ENCODE measurements at regions not wholly inside any gene's neighbourhood (a gene's known extent, or its start where the extent isn't known, plus 50 kb on each side); places are given as distances from the start of the nearest gene placed in this dataset.

GRCh38 chr2:5474716-5475115 is 217.5 kb upstream of the SOX11 start:
- CTCF ChIA-PET = no interaction called here
- no peaks in the 10 kb centered on the region for H3K4me1 Mint-ChIP-seq (ENCODE audit: low read depth)

GRCh38 chr2:5479265-5479928 is 212.8 kb upstream of the SOX11 start:
- Mint-ChIP-seq H3K36me3 (ENCODE audit: low read depth) (no peaks in the 10 kb centered on the region), H3K4me3 (no peak overlapping the region), H3K27ac (no peak overlapping the region), H3K27me3 (ENCODE audit: low read depth) (no peaks in the 10 kb centered on the region), H3K9me3 (ENCODE audit: insufficient read depth) (no peaks in the 10 kb centered on the region), H3K4me1 (ENCODE audit: low read depth) (no peaks in the 10 kb centered on the region)
- POLR2A ChIA-PET = no interaction called here
- CTCF ChIA-PET = no interaction called here
- ATAC-seq (no peak), DNase-seq (no peak)

More at GRCh38 chr2:5474716-5475115, 217.5 kb upstream of the SOX11 start:
- H3K9me3 Mint-ChIP-seq (ENCODE audit: insufficient read depth) = no peaks in the 10 kb centered on the region
- POLR2A ChIA-PET = no interaction called here
- H3K36me3 Mint-ChIP-seq (ENCODE audit: low read depth) = no peaks in the 10 kb centered on the region
- no peaks in the 10 kb centered on the region for H3K27me3 Mint-ChIP-seq (ENCODE audit: low read depth)
- H3K27ac Mint-ChIP-seq = no peak overlapping the region
- no peak overlapping the region for H3K4me3 Mint-ChIP-seq
- DNase-seq = no peak
- ATAC-seq = no peak

GRCh38 chr2:5482929-5483331 is 209.3 kb upstream of the SOX11 start:
- ChIA-PET POLR2A (no interaction called here), CTCF (no interaction called here)

GRCh38 chr2:5484868-5485267 is 207.3 kb upstream of the SOX11 start:
- H3K36me3 Mint-ChIP-seq (ENCODE audit: low read depth) = no peaks in the 10 kb centered on the region
- ATAC-seq = no peak
- H3K27me3 Mint-ChIP-seq (ENCODE audit: low read depth) = no peaks in the 10 kb centered on the region
- no peak overlapping the region for H3K27ac Mint-ChIP-seq
- POLR2A ChIA-PET = no interaction called here
- no peaks in the 10 kb centered on the region for H3K4me1 Mint-ChIP-seq (ENCODE audit: low read depth)
- H3K4me3 Mint-ChIP-seq = no peak overlapping the region
- H3K9me3 Mint-ChIP-seq (ENCODE audit: insufficient read depth) = no peaks in the 10 kb centered on the region
- CTCF ChIA-PET = no interaction called here
- no peak for DNase-seq

More at GRCh38 chr2:5482929-5483331, 209.3 kb upstream of the SOX11 start:
- Mint-ChIP-seq H3K36me3 (ENCODE audit: low read depth) (no peaks in the 10 kb centered on the region), H3K9me3 (ENCODE audit: insufficient read depth) (no peaks in the 10 kb centered on the region), H3K27ac (no peak overlapping the region), H3K4me3 (no peak overlapping the region), H3K27me3 (ENCODE audit: low read depth) (no peaks in the 10 kb centered on the region), H3K4me1 (ENCODE audit: low read depth) (no peaks in the 10 kb centered on the region)
- DNase-seq = no peak
- ATAC-seq = no peak

GRCh38 chr2:5491523-5491922 is 200.7 kb upstream of the SOX11 start:
- ATAC-seq (no peak), DNase-seq (no peak)
- ChIA-PET CTCF (no interaction called here), POLR2A (no interaction called here)
- H3K9me3 Mint-ChIP-seq (ENCODE audit: insufficient read depth) = no peaks in the 10 kb centered on the region
- H3K4me3 Mint-ChIP-seq = no peak overlapping the region
- no peaks in the 10 kb centered on the region for H3K36me3 Mint-ChIP-seq (ENCODE audit: low read depth)
- no peaks in the 10 kb centered on the region for H3K27me3 Mint-ChIP-seq (ENCODE audit: low read depth)
- no peaks in the 10 kb centered on the region for H3K4me1 Mint-ChIP-seq (ENCODE audit: low read depth)
- H3K27ac Mint-ChIP-seq = no peak overlapping the region

- H3K4me1 Mint-ChIP-seq (ENCODE audit: low read depth) = no peaks in the 10 kb centered on the region
- H3K4me3 Mint-ChIP-seq = no peak overlapping the region
- CTCF ChIA-PET = no interaction called here
- H3K27me3 Mint-ChIP-seq (ENCODE audit: low read depth) = no peaks in the 10 kb centered on the region
- POLR2A ChIA-PET = no interaction called here
- no peak for ATAC-seq
- no peak overlapping the region for H3K27ac Mint-ChIP-seq
- H3K36me3 Mint-ChIP-seq (ENCODE audit: low read depth) = no peaks in the 10 kb centered on the region
- DNase-seq = no peak
- H3K9me3 Mint-ChIP-seq (ENCODE audit: insufficient read depth) = no peaks in the 10 kb centered on the region
Observed at GRCh38 chr2:5493256-5493655, 198.9 kb upstream of the SOX11 start.

- H3K27ac Mint-ChIP-seq = no peak overlapping the region
- ChIA-PET CTCF (no interaction called here), POLR2A (no interaction called here)
- H3K27me3 Mint-ChIP-seq (ENCODE audit: low read depth) = no peaks in the 10 kb centered on the region
- H3K4me1 Mint-ChIP-seq (ENCODE audit: low read depth) = no peaks in the 10 kb centered on the region
- no peak overlapping the region for H3K4me3 Mint-ChIP-seq
- no peak for ATAC-seq
- H3K36me3 Mint-ChIP-seq (ENCODE audit: low read depth) = no peaks in the 10 kb centered on the region
- no peak for DNase-seq
- no peaks in the 10 kb centered on the region for H3K9me3 Mint-ChIP-seq (ENCODE audit: insufficient read depth)
Observed at GRCh38 chr2:5494212-5494611, 198.0 kb upstream of the SOX11 start.

- no peaks in the 10 kb centered on the region for H3K36me3 Mint-ChIP-seq (ENCODE audit: low read depth)
- no peaks in the 10 kb centered on the region for H3K9me3 Mint-ChIP-seq (ENCODE audit: insufficient read depth)
- ChIA-PET POLR2A (no interaction called here), CTCF (no interaction called here)
- no peak overlapping the region for H3K4me3 Mint-ChIP-seq
- H3K27ac Mint-ChIP-seq = no peak overlapping the region
- H3K27me3 Mint-ChIP-seq (ENCODE audit: low read depth) = no peaks in the 10 kb centered on the region
- H3K4me1 Mint-ChIP-seq (ENCODE audit: low read depth) = no peaks in the 10 kb centered on the region
- ATAC-seq (no peak), DNase-seq (no peak)
Observed at GRCh38 chr2:5495586-5495985, 196.6 kb upstream of the SOX11 start.

- no peak for DNase-seq
- Mint-ChIP-seq H3K27ac (no peak overlapping the region), H3K36me3 (ENCODE audit: low read depth) (no peaks in the 10 kb centered on the region), H3K27me3 (ENCODE audit: low read depth) (no peaks in the 10 kb centered on the region), H3K4me1 (ENCODE audit: low read depth) (no peaks in the 10 kb centered on the region), H3K4me3 (no peak overlapping the region), H3K9me3 (ENCODE audit: insufficient read depth) (peaks cover 4% of the 10 kb centered on the region)
- ChIA-PET POLR2A (no interaction called here), CTCF (no interaction called here)
- ATAC-seq = no peak
Observed at GRCh38 chr2:5497874-5498273, 194.3 kb upstream of the SOX11 start.

- no peaks in the 10 kb centered on the region for H3K27me3 Mint-ChIP-seq (ENCODE audit: low read depth)
- CTCF ChIA-PET = no interaction called here
- H3K4me1 Mint-ChIP-seq (ENCODE audit: low read depth) = no peaks in the 10 kb centered on the region
- H3K36me3 Mint-ChIP-seq (ENCODE audit: low read depth) = no peaks in the 10 kb centered on the region
- POLR2A ChIA-PET = no interaction called here
- DNase-seq (no peak), ATAC-seq (no peak)
- peaks cover 4% of the 10 kb centered on the region for H3K9me3 Mint-ChIP-seq (ENCODE audit: insufficient read depth)
- H3K4me3 Mint-ChIP-seq = no peak overlapping the region
- H3K27ac Mint-ChIP-seq = no peak overlapping the region
Observed at GRCh38 chr2:5501807-5502206, 190.4 kb upstream of the SOX11 start.

GRCh38 chr2:5502385-5502784 is 189.8 kb upstream of the SOX11 start:
- CTCF ChIA-PET = no interaction called here
- DNase-seq = no peak
- POLR2A ChIA-PET = no interaction called here
- no peak for ATAC-seq
- peaks cover 4% of the 10 kb centered on the region for H3K9me3 Mint-ChIP-seq (ENCODE audit: insufficient read depth)
- no peaks in the 10 kb centered on the region for H3K36me3 Mint-ChIP-seq (ENCODE audit: low read depth)
- H3K4me1 Mint-ChIP-seq (ENCODE audit: low read depth) = no peaks in the 10 kb centered on the region
- no peaks in the 10 kb centered on the region for H3K27me3 Mint-ChIP-seq (ENCODE audit: low read depth)
- H3K4me3 Mint-ChIP-seq = no peak overlapping the region
- no peak overlapping the region for H3K27ac Mint-ChIP-seq

GRCh38 chr2:5504756-5505155 is 187.4 kb upstream of the SOX11 start:
- no peak overlapping the region for H3K27ac Mint-ChIP-seq
- no peaks in the 10 kb centered on the region for H3K36me3 Mint-ChIP-seq (ENCODE audit: low read depth)
- no peak for ATAC-seq
- H3K27me3 Mint-ChIP-seq (ENCODE audit: low read depth) = no peaks in the 10 kb centered on the region
- POLR2A ChIA-PET = no interaction called here
- no peak for DNase-seq
- CTCF ChIA-PET = no interaction called here
- H3K9me3 Mint-ChIP-seq (ENCODE audit: insufficient read depth) = peaks cover 4% of the 10 kb centered on the region
- H3K4me3 Mint-ChIP-seq = no peak overlapping the region
- no peaks in the 10 kb centered on the region for H3K4me1 Mint-ChIP-seq (ENCODE audit: low read depth)

GRCh38 chr2:5507367-5507766 is 184.8 kb upstream of the SOX11 start:
- DNase-seq = no peak
- ChIA-PET CTCF (no interaction called here), POLR2A (no interaction called here)
- ATAC-seq = no peak
- Mint-ChIP-seq H3K4me1 (ENCODE audit: low read depth) (no peaks in the 10 kb centered on the region), H3K9me3 (ENCODE audit: insufficient read depth) (no peaks in the 10 kb centered on the region), H3K27me3 (ENCODE audit: low read depth) (no peaks in the 10 kb centered on the region), H3K36me3 (ENCODE audit: low read depth) (no peaks in the 10 kb centered on the region), H3K4me3 (no peak overlapping the region), H3K27ac (no peak overlapping the region)
